Activated CD8-positive, alpha-beta memory T cell treated with anti-CD3 and anti-CD28 coated beads, Interleukin-2, amount 50 U/mL, for 24 hours (primary cell): ENCODE measurements at regions not wholly inside any gene's neighbourhood (a gene's known extent, or its start where the extent isn't known, plus 50 kb on each side); places are given as distances from the start of the nearest gene placed in this dataset.

Source experiments
- DNase-seq: peaks from one replicate; pipeline ENCODE4 v3.0.0-alpha.2; 2020; ENCODE audit errors: extremely low read depth

DNA sequence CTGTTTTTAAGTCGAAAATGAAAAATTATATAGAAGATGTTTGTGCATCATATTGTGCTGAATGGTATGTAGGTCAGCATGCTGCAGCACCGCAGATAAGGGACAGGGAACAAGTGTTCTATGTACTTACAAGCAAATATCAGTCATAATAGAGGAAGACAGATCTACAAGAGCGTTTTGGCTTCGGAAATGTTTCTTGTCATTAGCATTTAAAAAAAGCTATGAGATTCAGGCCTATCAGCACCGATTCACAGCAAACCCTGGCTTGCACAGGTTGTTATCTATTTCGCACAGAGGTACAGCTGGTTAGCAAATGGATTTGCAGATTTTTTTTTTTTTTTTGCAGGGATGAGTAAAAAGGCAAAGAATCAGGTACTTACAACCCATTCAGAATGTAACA is 204.2 kb upstream of the TBC1D5 start:
- no peak for DNase-seq

GRCh38 chr3:17945799-17946399 is 203.5 kb upstream of the TBC1D5 start:
- no peak for DNase-seq

- no peak for DNase-seq
Measured at GRCh38 chr3:17945018-17945798, 202.8 kb upstream of the TBC1D5 start.

DNA sequence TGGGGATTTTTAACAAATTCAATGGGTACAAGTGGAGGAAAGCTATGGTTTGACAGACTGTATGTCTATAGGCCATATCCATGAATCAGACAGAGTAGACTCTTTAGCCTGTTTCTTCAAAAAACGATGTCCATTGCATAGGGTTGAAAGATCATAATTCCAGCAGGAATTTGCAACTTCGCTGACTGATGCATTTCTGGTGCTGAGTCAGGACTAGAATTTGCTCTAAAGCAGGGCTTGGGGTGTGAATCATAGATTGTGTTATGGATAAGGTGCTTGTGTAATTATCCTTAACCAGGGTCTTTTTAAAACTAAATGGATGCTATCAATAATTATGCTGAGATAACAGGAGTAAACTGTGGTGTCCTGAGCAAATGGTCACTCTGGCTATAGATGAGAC is 200.4 kb upstream of the TBC1D5 start:
- DNase-seq = no peak

GRCh38 chr3:17941766-17942165 is 199.3 kb upstream of the TBC1D5 start:
- DNase-seq = no peak

- DNase-seq = no peak
Measured at GRCh38 chr3:17941152-17941551, 198.7 kb upstream of the TBC1D5 start.

DNA sequence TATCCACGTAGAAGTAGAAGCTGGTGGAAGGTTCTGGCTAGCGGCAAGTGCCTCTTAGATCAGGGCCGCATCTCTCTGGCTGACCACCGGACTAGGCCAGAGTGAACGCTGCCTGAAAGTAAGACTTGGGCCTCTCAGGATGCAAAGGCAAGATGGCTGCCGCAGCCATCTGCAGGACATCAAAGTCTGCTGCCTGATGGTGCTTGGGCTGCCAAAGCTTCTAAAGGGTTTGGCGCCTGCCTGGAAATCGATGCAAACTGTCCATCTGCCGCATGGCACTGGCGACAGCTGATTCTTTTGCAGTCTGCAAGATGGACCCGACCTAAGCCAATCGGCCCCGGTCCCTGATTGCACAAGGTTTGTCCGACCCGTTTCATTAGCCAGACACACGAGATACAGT is 196.7 kb upstream of the TBC1D5 start:
- DNase-seq = no peak

DNA sequence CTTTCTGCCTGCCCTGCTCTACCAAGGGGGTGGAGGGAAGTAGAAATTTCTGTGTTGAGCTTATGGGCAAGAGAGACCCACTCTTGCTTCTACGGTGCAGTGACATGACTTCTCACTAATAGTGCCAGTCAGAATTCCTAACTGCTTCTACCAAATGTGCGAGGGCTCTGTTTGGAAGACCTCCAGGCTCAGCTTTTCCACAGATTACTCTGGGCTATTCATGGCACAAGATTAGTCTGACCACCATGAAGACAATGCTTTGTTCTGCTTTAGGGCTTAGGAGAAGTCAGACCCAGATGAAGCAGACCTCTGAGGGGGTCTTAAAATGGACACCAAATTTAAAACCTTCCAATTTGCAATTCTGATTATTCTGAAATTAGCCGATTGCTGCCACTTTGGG is 195.9 kb upstream of the TBC1D5 start:
- DNase-seq = no peak

GRCh38 chr3:17936736-17937480 is 194.5 kb upstream of the TBC1D5 start:
- DNase-seq = no peak

- DNase-seq = no peak
Measured at GRCh38 chr3:17935222-17935621, 192.8 kb upstream of the TBC1D5 start.

DNA sequence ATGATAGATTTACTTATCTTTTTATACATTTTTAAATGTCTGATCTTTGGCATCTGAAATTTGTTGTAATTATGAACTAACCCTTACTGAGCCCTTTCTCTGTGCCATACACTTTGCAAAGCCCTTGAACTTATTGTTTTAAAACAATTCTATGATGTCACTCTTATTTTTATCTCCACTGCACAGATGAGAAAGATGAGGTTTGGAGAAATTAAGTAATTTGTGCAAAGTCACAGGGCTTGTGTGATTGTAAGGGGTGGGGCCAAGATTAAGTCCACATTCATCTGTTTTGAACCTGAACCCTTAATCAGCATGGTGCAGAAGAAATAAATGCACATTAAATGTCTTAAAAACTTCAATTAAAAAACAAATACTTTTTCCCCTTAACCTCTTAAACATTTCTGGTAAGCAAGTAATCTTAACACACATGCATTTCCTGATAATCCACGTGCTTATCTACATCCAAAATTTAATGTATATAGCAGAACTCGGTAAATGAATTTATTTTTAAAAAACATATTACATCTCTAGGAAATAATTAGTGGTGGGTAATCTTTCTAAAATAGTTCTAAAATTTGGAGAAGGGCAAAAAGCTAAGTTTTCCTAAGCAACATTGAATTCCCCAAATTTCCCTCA is 189.8 kb upstream of the TBC1D5 start:
- DNase-seq = no peak

DNA sequence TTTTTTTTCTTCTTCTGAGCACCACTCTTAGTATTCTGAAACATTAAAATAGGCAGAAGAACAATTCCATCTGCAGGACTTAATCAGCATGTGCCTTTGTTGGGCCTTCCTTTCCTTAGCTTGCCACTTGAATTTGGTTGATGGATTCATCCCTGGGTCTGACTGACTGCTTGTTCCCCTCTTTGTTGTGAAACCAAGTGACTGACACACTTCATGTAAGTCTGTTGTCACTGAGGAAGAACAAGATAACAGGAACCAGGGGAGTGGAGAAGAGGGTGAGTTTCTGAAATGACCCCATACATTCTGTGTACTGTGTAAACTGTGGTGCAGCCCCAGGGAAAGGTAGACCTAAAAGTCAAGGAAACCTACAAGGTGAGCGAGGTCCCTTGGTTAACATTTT is 188.7 kb upstream of the TBC1D5 start:
- no peak for DNase-seq

DNA sequence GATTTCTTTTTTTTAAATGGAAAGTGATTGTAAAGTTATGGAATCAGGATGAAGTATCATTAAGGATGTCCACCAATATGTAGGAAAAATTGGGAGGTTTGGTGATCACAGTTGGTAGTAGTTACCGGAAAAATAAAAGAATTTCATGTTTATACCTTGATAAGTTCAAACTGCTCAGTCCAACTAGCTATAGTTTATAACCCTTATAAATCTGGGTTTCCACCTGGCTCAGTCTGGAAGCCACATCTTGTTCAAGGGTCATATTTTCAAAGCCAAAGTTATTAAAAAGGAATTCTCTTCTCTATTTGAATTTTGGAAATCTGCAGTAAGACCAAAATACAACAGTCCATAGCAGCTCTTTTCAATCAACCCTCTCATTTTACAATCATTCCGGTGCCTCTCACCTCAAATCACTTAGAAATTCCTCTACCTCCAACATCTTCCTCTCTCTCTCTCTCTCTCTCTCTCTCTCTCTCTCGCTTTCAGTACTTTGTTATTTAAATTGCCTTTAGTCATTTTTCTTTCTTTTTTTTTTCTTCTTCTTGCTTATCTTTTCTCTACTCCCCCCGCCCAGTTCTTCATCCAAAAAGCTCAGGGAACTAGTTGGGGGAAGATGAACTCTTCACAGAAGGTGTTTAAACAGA is 186.2 kb upstream of the TBC1D5 start:
- no peak for DNase-seq

DNA sequence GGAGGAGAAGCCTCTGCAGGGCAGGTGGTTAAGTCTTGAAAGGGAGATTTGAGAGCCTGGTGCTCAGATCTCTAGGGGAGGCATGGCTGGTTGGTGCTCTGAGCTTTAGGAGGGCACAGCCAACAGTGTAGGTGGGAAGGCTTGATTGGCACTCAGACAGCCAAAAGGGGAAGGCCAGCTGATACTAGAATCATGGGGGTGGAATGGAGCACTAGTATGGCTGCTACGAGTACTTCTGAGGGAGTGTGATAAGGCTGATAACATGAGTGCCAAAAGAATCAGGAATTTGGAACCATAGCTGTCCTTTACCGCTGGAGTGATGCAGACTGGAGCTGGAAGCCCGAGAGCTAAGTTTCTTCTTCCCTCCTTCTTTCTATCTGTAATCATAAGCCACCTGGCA is 184.6 kb upstream of the TBC1D5 start:
- DNase-seq = no peak

DNA sequence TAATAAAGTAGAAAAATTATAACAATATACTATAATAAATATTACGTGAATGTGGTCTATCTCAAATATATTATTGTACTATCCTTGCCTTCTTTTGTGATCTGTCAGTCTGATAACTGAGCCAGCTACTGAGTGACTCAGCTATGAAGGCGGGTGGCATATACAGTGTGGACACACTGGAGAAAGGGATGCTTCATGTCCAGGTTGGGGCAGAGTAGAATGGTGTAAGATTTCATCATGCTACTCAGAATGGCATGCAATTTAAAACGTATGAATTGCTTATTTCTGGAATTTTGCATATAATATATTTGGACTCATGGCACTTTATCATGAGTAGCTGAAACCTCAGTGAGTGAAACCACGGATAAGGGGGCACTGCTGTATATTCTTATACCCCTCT is 172.9 kb upstream of the TBC1D5 start:
- no peak for DNase-seq

- DNase-seq = no peak
Measured at GRCh38 chr3:17913359-17913758, 170.9 kb upstream of the TBC1D5 start.

DNA sequence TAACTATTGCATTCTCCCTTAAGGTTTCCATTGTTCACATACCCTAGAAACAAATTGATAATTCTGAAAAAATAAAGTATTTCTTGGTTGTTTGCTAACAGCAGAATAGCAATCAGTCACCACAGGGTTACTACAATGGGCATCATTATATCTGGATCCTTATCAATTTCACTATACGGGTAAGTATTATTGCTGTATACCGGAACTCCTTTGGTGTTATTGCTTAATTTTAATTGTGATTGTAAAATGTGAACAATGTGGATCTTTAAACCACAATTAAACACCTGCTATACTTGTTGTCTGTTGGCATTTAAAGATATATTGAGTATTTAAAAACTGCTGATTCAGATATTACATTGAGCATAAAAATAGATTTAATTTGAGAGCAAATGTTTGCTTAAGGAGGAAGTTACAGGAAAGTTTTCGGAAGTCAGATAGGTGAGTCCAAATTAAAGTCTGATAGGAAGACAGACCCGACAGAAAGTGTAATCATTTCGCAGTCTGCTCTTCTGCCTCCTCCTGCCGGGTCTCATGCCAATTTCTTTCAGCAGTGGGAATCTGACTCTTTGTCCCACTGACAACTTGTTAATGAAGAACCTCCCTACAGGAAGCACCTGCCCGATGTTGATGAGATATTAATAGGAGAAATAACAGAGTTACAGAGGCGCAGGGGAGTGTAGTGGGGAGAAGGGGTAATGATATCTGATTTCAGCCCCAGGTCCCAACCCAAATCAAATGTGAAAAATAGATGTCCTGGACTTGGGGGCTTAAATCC is 169.7 kb upstream of the TBC1D5 start:
- no peak for DNase-seq

- DNase-seq = no peak
Measured at GRCh38 chr3:17910922-17911321, 168.5 kb upstream of the TBC1D5 start.

DNA sequence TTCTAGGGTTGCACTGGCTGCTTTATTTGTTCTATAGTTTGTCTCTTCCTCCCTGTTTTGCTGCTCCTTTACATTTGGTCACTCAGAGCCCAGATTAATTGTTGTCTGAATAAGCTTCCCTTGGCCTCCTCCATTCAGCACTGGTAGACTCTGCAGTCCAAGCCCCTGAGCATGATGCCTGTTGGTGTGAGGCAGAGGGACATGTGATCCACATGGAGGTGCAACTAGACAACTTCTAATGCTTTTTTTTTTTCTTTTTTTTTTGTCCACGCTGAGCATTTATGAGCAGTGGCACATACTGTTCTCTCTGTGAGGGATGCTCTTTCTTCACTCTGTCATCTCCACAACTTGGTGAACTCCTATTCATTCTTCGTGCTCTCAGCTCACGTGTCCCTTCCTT is 167.3 kb upstream of the TBC1D5 start:
- DNase-seq = no peak

DNA sequence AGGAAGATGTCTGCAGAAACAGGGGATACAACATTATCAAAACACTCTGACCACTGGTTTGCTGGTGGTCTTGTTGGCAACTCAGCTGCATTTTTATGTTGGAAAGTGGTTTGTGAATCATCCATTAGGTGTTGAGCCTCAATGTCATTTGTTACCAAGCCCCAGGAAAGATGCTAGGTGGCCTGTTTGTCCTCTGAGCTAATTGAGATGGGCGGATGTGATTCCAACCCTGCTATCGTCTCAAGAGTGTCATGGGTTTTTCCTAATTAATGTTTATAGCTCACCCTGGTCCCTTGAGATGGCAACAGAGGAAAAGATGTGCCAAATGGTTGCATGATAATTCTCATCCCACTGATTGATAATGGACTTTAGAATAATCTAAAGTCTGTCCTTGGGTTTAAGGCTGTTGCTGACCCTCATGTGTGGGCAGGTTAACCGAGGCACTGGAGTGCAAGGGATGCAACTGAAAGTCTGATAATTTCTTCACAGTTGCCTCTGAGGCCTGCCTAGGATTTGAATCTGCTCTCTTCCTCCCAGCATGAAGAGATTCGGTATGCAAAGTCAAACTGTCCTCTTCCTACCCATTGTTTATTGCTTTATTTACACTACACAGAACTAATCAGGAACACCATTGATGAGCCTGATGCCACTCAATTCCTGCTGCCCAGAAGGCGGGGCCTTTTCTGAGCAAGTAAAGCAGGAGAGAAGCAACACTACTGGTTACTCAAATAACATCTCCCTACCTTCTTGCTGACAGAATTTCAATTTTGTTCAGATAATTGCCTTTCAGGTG is 166.2 kb upstream of the TBC1D5 start:
- no peak for DNase-seq
